ENCODE measurements at regions not wholly inside any gene's neighbourhood (a gene's known extent, or its start where the extent isn't known, plus 50 kb on each side); places are given as distances from the start of the nearest gene placed in this dataset.
"Not testable (repeated sequence)": the region's sequence is repeated elsewhere in the genome, so short reads cannot be mapped to it uniquely, and the experiment has no call there.

DNA sequence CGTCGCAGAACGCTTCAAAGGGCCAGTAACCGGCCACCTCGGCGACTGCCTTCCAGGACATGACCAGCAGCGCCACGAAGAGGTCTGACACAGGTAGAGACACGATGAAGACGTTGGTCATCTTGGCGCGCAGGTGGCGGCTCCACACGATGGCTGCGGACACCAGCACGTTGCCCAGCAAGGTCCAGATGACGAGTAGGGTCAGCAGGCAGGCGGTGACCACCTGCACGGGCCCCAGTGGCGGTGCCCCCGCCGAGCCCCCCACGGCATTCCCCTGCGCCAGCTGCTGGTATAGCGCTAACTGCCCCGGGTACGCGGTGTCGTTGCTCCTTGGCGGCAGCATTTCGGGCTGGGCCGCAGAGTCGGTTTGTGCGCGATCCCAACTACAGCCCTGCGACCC lies 2994.1 kb downstream of the RPIA start:
- H3K9me3 Mint-ChIP-seq; intact Hi-C loops (cut with micrococcal nuclease); H3K4me3 Mint-ChIP-seq; H3K27ac Mint-ChIP-seq; DNase-seq; POLR2A ChIA-PET; H3K36me3 Mint-ChIP-seq; H3K27me3 Mint-ChIP-seq; CTCF ChIA-PET; H3K4me1 Mint-ChIP-seq (ENCODE audit: low read depth): not testable (repeated sequence)

DNA sequence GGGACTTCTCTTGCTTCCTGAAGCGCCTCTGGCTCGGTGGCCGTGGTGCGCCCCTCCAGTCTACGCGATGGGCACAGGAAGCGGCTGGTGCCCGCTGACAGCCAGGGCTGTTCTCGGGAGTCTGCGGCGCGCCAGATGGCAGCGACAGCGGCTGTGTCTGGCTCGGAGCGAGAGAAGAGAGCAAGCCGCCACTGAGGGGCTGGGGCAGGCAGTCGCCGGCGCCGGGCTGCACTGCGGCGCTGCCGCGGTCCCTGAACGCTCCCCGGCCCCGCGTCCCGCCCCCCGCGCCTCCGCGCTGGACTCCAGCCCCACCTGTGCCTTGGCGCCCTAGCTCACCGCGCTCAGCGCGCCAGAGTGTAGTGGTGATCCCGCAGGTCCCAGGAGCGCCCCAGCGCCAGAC lies 2994.6 kb downstream of the RPIA start:
- POLR2A ChIA-PET; H3K4me1 Mint-ChIP-seq (ENCODE audit: low read depth); H3K9me3 Mint-ChIP-seq; DNase-seq; CTCF ChIA-PET; H3K36me3 Mint-ChIP-seq; H3K27me3 Mint-ChIP-seq; H3K4me3 Mint-ChIP-seq; intact Hi-C loops (cut with micrococcal nuclease); H3K27ac Mint-ChIP-seq: not testable (repeated sequence)

All from activated CD4-positive, alpha-beta memory T cell treated with anti-CD3 and anti-CD28 coated beads for 36 hours (primary cell).